ENCODE measurements at regions not wholly inside any gene's neighbourhood (a gene's known extent, or its start where the extent isn't known, plus 50 kb on each side); places are given as distances from the start of the nearest gene placed in this dataset.

GRCh38 chr13:76091076-76091475, 454.9 kb downstream of the LMO7 start:
- DNase-seq (ENCODE audit: low spot score) = no peak

GRCh38 chr13:76086729-76087128, 450.6 kb downstream of the LMO7 start:
- DNase-seq (ENCODE audit: low spot score) = no peak

DNA sequence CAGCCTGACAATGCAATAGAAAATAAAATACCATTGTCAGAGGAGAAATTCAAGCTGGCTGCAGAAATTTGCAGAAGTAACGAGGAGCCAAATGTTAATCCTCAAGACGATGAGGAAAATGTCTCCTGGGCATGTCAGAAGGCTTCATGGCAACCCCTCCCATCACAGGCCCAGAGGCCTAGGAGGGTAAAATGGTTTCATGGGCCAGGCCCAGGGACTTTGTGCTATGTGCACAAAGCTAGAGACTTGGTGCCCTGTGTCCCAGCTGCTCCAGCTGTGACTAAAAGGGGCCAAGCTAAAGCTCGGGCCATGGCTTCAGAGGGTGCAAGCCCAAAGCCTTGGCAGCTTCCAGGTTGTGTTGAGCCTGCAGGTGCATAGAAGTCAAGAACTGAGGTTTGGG, 431.7 kb downstream of the LMO7 start:
- DNase-seq (ENCODE audit: low spot score) = no peak

DNA sequence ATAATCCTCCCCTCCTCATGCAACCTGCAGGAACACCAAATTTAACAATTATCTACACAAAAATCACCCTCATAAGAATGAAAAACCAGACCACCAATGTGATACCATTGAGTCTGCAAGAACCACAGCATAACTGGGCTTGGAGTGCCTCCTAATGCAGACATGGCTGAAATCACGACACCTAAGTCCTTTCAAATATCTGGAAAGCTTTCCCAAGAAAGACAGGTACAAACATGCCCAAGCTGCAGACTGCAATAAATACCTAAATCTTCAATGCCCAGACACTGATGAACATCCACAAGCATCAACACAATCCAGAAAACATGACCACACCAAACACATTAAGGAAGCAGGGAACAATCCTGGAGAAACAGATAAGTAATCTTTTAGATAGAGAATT, 417.1 kb downstream of the LMO7 start:
- DNase-seq (ENCODE audit: low spot score) = no peak

DNA sequence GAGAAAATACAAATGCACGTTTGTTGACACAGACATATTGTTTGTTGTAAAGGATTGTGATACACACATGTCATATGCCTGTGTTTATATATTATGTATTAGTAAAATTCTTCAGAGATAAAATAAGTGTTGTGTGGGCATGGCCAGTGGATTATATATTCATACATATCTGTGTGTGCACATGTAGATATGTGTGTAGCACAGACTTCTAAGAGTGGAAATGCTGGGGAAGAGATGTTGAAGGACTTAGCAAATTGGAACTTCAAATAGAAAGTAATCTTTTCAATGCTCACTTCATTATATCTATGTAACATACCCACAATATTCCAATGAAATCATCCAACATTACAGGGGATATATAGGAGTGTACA, 413.2 kb downstream of the LMO7 start:
- DNase-seq (ENCODE audit: low spot score) = no peak

DNA sequence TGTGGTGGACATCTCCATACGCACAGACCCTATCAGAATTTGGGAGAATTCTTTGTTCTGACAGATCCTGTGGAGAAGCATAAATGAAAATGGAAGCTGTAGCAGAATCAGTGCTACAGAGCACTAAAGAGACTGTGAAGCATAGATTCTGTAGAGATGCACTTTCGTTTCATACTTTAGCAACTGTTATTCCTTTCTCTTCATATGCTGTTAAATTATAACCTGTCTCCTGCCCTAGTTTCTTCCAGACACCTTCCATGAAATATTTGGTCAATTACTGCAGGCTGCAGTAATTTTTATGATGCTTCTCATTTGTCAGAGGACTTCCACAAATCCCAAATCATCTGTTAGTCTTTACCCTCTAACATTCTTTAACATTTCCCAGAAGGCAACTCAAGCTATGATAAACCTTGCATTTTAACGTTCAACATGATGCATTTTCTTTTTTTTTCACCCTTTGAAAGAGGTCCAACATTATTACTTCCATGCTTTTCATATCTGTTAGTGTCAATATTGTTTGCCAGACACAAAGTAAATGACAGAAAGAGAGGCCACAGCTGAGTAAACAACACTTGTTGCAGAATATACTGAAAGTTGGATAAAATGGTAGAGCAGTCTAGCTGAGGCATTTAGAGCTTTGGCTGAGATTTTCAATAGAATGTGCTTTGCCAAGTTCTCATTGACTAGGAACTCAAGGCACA, 412.7 kb downstream of the LMO7 start:
- DNase-seq (ENCODE audit: low spot score) = no peak

- no peak for DNase-seq (ENCODE audit: low spot score)
Measured at GRCh38 chr13:76048131-76048530, 412.0 kb downstream of the LMO7 start.

DNA sequence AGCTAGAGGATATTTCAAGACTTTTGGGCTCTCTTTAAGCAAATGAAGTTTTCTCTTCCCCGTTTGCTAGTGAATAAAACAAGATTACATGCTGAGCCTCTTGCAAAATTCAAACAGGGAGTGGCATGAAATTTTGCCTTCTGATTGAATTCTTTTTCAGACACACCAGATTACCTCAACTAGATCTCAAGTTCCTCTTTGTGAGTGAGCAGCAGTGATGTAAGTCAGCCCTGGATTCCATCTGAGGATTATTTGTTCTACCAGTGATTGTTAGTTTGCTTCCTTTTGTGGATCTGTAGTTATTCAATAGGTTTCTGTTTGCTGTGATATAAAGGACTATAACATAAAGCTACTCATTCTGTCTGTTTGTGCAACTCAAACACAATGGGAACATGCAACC, 407.7 kb downstream of the LMO7 start:
- no peak for DNase-seq (ENCODE audit: low spot score)

- no peak for DNase-seq (ENCODE audit: low spot score)
Measured at GRCh38 chr13:76038920-76039716, 403.0 kb downstream of the LMO7 start.

GRCh38 chr13:76036176-76036575, 400.0 kb downstream of the LMO7 start:
- DNase-seq (ENCODE audit: low spot score) = no peak

DNA sequence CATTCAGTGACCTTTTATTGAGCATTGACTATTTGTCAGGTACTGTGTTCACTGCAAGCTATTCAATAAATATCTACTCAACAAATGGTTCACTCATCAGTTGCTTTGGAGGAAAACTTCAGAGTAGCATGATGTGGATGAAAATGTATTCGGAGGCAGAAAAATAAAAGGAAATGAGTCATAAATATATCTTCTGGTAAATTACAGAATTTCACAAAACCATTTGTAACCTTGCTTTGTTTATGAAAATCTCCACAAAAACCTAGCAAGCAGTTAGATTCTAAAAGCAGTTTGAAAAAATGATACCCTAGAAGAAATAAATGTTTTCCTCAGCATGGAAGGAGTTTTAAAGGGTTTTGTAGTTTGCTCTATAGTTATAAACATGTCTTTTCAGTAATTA, 399.6 kb downstream of the LMO7 start:
- no peak for DNase-seq (ENCODE audit: low spot score)

GRCh38 chr13:76029706-76030105, 393.6 kb downstream of the LMO7 start:
- DNase-seq (ENCODE audit: low spot score) = no peak

DNA sequence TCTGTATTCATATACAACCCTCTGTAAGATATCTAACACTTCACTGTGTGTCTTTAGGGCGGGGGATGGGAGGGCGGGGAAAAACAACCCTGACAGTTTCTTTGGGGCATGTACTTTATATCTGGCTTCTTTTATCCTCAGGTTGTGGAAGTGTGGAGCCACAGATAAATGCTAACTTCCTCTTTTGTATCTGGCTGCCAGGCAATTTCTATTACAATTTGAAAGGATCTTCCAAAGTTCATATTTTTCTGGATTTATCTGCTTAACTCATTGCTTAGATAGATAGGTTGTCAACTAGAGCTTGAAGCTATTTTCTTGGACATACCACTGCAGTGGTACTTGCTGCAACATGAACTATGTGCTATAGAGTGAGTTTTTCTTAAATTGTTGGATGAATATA, 393.0 kb downstream of the LMO7 start:
- no peak for DNase-seq (ENCODE audit: low spot score)

DNA sequence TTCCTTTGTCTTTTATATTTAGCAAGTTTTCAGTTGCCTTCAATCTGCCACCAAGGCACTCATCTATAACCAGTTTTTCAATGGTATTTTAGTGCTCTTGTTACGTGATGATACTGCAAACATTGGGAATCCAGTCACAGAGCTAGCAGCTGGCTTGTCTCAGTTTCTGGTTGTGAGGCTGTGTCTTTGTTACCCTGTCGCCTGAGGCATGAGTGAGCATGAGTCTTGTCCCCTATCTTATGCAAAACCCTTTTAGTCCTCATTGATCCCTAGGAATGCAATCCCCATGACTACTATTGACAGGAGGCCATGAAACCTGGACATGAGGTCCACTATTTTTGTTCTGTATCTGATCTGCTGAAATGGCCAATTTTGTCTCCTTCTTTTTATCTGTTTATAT, 391.0 kb downstream of the LMO7 start:
- no peak for DNase-seq (ENCODE audit: low spot score)

DNA sequence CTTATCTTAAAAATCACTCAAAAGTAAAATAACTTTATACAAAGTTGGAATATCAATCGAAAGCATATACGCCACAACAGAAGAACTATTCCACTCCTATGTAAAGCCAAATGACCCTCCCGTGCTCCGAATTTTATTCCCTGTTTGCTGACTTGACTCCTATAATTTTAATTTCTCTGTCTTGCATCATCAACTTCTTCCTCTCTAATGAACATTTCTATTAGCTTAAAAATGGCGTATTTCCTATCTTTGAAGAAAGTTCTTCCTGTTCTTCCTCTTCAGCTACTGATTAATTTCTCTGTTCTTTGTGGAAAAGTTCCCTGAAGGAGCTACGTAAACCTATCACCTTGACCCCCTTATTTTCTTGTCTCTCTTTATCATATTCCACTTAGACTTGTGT, 389.3 kb downstream of the LMO7 start:
- DNase-seq (ENCODE audit: low spot score) = no peak

- DNase-seq (ENCODE audit: low spot score) = no peak
Measured at GRCh38 chr13:76024151-76024550, 388.0 kb downstream of the LMO7 start.

- DNase-seq (ENCODE audit: low spot score) = peak; percentile 3
Measured at GRCh38 chr13:76023652-76024051, 387.5 kb downstream of the LMO7 start.

DNA sequence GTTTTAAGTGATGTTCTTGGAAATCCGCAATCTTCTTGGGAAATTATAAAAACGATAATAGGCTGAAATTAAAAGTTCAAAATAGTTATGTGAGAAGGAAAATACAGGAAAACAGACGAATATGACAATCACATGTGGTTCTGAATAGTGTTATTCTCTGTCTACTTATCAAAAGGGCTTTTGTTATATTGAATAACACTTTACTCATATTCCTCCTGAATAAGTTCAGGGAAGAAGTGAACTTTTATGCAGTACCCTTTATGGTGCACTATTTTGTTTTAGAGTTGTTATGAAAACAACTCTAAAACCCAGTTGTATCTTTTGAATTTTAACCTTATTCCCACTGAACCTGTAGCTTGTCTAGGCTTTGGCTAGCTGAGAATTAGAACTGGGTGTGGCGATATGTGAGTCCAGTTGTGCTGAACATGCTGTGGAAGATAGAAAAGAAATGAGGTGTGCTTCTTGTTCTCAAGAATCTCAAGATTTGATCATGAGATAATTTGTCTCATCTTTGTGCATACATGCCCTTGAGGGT, 384.4 kb downstream of the LMO7 start:
- no peak for DNase-seq (ENCODE audit: low spot score)

- no peak for DNase-seq (ENCODE audit: low spot score)
Measured at GRCh38 chr13:76019421-76020044, 383.4 kb downstream of the LMO7 start.

GRCh38 chr13:76017861-76018556, 381.9 kb downstream of the LMO7 start:
- DNase-seq (ENCODE audit: low spot score) = no peak

DNA sequence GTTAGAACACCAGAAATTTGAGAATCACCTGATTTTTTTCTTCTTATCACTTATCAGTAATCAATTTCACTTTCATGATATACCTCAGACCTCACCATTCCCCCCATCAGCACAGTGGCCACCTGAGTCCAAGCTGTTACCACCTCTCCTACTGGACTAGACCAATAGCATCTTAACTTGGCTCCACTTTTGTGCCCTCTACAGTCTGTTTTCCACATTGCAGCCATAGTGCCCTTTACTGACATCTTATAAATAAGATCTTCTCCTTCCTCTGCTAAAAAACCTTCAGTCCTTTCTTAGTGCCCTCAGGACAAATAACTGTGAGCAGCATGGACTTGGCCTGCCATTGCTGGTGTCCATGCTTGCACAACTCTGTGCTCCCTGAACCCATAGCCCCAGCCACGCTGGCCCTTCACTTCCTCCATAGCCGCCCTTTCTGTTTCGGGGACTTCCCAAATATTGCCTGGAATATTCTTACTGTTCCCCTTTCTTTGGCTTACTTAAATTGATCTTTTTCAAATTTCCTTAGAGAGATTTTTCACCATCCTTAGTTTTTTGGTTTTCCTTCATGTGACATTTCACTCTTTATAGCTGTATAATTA, 380.8 kb downstream of the LMO7 start:
- DNase-seq (ENCODE audit: low spot score) = peak; percentile 15

Data from AG08395 (cell line).